ENCODE measurements at regions not wholly inside any gene's neighbourhood (a gene's known extent, or its start where the extent isn't known, plus 50 kb on each side); places are given as distances from the start of the nearest gene placed in this dataset.
"Not testable (repeated sequence)": the region's sequence is repeated elsewhere in the genome, so short reads cannot be mapped to it uniquely, and the experiment has no call there.

DNA sequence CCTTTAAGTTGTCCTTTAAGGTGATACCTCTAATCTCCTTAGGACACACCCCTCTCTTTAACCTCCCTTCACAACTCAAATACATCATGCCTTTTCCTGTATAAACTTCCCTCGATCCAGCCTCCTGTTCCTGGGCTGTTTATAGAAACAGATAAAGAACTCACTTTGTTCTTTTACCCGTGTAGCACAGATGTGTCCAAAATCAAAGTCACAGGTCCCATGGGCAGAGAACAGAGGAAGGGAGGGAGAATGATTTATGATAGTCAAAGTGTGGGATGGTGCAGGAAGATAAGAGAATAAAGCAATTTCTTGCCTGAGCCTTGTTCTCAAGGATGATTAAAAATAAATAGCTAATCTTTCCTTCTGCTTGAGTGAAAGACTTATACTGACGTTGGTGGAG lies 50.3 kb upstream of the CABCOCO1 start:
- DNase-seq (ENCODE audit: low spot score) = no peak

DNA sequence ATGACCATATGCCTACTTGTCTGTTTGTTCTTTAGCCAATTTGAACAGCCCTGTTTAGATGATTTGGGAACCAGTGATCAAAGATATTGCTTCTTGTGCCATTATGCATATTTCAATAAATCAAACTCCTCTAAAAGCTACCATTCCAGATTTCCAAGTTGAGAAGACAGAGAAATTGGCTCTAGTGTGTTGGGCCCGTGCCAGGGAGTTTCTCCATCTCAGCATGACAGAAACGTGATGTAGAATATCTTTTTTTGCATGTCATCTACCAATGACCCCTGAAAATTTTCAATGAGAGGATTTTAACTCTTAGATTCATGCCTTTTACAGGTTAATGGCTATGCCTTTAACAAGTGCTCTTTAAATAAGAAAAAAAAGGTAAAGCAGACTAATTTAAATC lies 50.7 kb upstream of the CABCOCO1 start:
- DNase-seq (ENCODE audit: low spot score) = no peak

DNA sequence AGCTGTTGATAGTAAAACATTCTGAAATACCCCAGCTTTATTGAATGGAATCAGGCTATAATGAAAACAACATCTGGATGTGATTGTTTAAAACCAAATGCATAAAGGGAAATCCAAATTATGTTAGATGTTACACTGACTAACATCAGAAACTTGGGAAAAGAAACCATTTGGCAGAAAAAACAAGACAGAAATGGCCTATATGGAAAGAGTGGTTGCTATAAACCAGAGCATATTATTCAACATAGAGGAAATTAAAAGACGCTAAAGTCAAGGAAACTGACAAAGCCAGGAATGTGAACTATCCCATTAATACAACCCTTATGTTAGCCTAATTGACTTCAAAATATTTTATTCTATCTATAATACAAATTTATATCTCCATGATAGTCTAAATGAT lies 53.0 kb upstream of the CABCOCO1 start:
- DNase-seq (ENCODE audit: low spot score) = no peak

DNA sequence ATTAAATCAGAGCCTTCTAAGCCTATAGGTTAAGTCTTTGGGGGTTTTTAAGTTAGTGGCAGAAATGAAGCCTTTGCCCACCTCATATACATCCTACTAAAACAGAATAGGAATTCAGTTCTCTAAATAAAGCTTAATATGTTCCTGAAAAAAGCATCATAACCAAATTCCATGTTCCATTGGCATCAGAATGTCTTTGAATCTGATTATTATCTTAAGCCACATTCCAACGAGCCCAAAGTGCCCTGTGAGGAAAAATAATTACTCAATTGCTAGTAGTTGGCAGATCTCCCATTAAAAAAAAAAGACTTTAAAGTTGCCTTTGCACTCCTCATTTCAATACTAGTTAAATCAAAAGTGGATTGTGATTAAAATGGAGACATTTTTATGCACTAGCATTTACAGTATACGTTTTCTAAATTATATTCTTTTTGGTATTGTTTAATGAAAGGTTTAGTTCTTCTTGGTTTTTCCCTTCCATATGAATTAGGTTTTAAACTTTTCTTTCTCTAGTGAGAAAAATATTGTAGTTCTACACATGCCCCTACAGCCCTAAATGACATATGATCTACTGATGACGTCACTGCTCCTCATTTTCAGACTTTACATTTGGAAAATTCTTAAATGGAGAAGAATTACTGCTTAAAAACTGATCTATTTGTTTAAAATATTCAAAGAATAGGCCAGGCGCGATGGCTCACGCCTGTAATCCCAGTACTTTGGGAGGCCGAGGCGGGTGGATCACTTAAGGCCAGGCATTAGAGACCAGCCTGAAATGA lies 54.3 kb upstream of the CABCOCO1 start:
- DNase-seq (ENCODE audit: low spot score) = no peak

DNA sequence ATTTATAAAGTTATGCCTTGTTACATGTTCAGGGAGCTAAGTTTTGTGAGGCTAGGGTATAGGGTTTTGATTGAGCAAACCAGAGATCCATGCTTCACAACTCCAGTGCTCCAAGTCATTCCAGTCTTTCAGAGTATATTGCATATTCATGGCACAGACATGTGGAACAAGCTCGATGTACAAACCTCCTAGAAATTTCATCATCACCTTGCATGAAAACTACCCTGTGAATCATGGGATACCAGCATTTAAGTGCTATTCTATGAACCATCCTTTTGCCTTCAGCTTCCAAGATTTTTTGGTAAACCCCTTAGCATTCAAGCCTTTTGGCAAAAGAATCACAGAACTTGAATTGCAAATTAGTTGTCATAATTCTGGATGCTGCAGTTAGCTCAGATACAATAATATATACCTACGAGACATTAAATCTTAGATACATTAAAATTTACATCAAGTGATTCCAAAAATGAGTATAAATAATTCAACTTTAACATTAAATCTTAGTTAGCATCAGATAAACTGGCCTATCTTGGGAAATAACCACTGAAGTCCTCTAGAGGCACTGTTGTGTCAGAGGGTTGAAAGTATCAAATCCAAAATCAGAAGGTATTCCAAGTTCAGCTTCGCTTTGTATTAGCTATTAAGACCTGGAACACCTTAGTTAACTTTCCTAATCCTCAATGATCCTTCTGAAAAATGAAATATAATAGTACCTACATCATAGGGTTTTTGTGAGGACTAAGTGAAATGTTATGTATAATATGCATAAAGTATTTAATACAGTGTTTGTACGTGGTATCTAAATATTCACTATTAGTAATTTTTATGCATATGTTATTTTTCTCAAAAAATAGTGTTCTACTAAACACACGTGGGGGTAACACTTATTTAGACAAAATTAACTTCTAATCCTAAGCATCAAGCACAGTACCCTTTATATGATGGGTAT lies 55.5 kb upstream of the CABCOCO1 start:
- DNase-seq (ENCODE audit: low spot score) = peak; percentile 16

DNA sequence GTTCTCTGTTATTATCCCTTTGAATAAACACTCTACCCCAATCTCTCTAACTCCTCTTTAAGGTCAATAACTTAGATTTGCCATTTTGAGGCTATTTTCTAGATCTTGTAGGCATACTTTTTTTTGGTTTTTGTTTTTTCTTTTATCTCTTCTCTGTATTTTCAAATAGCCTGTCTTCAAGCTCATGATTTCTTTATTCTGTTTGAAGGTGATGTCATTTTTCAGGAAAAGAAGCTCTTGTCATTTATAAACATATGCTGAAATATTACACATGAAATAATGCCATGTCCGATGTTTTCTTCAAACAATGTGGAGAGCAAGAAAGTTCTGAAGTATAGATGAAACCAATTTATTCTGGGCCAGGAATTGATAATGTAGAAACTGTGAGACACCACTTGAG lies 57.5 kb upstream of the CABCOCO1 start:
- DNase-seq (ENCODE audit: low spot score) = no peak

DNA sequence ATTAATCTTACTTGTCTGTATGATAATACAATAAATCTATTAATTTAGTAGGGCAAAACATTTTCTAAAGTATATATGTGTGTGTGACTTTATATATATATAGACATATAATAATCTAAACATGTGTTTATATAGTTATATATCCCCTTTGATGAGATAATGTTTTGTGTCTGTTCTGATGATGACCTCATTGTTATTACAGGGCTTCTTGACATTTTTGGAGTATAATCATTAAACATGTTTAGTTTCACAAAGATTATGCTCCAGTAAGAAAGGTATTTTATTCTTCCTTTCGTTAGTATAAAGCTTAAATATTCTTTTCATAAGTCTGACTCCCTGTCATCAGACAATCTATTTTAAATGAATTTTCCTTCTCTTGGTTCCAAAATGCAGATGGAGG lies 62.3 kb upstream of the CABCOCO1 start:
- DNase-seq (ENCODE audit: low spot score) = no peak

DNA sequence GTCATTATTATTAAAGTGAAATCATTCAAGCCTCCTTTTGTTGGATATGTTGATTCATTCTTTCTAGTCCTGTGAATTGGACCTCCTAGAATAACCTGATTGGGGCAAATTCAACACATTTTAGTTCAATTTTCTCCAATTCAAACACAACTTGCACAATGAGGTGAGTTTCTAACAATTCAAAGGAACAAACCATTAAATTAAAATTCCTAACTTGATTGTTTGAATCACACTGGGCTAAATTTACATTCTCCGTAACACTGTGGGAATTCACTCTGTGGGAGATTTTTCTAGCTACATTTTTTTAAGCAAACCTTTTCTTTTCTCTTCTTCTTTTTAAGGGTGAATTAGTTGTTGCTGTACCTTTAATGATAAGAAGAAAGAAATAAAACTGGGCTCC lies 68.3 kb upstream of the CABCOCO1 start:
- DNase-seq (ENCODE audit: low spot score) = no peak

DNA sequence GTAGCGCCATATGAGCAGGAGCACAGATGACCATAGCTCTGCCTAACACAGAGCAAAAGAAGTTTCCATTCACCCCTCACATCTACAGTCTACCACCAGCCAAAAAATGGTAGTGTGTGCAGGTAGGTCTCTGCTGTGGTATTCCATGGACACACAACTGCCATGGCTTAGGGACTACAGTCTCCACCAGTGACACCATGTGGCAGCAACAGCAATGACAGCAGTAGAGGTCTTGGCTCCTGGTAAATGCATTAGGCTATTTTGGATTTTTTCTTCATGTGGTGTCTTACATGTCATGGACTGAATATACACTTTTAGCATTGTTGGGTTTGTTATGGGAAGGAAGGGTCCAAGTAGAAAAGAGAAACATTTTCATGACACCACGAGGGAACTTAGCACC lies 70.1 kb upstream of the CABCOCO1 start:
- DNase-seq (ENCODE audit: low spot score) = peak; percentile 15

DNA sequence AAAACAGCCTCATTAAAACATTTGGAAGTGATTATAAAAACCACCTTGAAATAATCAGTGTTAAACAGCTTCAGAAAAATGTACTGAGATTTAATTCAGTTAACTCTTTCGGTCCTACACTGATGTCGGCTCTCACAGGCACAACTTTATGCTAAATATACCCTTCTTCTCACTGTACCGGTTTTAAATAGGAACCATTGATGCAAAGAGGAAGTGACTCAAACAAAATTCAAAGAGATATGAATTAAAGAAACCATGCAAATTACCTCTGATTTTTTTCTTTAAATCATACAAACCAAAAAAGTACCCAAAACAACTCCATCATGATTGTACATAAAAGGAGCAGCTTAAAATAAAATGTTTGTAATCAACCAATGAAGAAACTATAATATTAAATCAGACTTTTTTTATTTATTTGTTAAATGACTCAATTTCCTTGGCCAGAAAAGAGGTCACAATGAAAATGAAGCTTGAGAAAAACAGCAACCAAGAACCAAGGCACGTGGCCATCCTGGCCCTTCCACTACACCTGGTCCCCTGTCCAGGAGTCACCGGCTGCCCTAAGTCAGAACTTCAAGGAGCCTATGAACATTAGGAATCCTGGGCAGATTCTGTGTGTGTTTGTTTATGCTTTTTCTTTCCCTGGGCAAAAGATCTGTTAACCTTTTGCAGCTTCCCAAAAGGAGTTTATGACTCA lies 73.0 kb upstream of the CABCOCO1 start:
- DNase-seq (ENCODE audit: low spot score) = no peak

DNA sequence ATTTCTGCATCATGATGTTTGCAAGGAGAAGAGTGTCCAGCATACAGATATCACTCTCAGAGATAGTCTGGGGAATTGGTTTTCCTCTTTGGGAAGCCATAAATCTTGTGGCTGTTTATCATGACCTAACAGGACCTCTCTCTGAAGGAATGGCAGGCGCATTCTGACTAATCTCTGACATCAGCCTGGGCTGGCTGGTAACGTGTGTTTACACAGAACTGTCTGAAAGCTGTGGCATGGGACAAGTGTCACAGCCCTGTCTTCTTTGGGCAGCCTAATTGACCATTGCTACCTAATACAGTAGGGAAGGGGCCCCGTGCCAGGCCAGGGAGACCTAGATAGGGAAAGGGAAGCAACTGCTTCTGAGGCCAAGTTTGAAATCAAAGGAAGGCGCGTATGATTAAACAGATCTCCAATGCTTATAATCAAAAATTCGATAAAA lies 73.9 kb upstream of the CABCOCO1 start:
- DNase-seq (ENCODE audit: low spot score) = no peak

DNA sequence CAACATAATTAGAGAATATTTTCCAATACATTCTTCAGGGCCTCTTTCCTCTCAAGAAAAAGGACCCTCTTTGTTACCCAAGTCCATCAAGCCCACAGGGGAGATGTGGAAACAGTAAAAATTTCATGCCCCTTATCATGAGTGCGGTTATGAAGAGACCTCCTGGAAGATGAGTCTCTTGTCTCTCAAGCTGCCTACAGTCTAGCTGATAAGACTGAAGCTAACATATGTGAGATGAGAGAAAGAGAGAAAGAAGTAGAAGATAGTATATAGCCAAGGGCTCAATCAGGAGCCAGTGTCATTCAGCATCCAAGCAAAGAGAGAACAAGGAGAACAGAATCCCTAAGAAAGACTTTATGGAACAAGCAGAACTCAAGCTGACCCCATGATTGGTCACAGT lies 75.9 kb upstream of the CABCOCO1 start:
- no peak for DNase-seq (ENCODE audit: low spot score)

DNA sequence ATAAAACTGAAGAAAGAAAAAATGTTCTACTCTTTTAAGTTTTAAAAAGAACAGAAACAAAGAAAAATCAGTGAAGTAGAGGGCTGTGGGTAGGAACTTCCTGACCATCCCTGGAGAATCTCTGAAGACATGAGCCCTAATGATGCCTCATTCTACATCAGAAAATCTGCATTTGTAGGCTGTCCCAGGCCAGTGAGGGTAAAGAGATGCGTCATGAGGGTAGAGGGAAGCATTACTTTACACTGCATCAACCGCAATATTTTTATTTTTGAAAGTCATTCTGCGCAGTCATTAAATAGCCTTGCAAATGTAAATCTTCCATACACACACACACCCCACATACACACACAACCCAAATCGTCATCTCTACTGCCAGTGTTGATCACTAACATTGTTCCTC lies 82.1 kb upstream of the CABCOCO1 start:
- DNase-seq (ENCODE audit: low spot score) = no peak

DNA sequence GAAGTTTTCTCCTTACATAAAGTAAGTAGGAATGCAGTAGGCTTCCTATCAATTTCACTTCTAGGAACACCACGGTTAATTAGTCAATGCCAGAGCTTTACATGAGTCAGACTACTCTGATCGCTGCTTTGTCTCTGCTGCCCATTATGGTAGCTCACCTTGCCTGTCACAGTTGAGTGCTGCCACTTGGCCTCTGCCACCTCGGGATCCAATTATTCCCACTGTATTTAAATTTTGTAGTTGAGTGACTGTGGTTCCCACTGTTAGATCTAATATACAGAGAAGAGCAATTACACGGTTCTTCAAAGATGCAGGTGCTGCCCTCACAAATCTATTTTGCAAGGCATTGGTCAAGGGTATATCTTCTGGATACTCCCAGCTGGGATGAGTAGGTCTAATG lies 92.5 kb upstream of the CABCOCO1 start:
- DNase-seq (ENCODE audit: low spot score) = not testable (repeated sequence)

DNA sequence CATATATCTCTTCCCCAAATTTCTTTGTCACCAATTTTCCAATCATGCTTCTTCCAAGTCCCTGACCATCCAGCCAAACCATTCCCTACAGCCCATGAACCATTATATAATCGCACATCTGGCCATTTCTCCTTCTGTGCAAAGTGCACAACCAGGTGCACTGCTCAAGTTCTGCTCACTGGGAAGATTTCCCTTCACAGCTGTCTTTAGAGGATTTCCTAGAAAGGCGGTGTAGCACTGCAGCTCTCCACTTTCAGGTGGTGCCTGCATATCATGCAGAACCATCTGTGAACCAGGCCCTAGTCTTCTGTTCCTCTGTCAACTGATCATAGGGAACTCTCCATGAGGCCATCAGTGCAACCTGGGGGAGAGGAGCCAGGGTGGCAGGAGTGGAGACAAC lies 95.0 kb upstream of the CABCOCO1 start:
- DNase-seq (ENCODE audit: low spot score) = no peak

DNA sequence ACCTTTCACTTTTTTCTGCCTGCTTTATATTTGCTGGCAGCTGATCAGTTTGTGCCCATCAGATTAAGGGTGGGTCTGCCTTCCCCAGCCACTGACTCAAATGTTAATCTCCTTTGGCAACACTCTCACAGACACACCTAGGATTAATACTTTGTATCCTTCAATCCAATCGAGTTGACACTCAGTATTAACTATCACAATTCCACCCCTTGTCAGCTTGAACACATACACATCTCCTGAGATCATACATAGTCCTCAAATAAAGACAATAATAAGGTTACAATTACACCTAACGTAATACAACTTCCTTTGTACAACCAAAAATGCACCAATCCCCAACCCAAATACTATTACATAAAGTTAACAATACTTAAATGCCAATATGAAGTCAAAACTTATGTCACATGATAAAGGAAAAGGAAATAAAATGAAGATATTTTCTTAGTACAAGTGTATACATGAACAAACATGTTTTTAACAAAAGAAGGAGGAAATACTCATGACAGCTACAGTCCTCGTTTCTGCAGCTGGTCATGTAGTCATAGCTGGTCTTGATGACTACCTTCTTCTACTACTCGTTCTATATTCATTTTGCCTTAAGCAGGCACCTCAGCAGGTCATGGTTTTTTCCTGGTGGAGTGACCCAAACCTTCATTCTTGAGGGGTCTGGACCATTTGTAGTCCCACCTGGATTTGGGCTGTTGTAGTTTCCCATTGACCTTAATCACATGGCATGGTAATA lies 96.7 kb upstream of the CABCOCO1 start:
- no peak for DNase-seq (ENCODE audit: low spot score)

DNA sequence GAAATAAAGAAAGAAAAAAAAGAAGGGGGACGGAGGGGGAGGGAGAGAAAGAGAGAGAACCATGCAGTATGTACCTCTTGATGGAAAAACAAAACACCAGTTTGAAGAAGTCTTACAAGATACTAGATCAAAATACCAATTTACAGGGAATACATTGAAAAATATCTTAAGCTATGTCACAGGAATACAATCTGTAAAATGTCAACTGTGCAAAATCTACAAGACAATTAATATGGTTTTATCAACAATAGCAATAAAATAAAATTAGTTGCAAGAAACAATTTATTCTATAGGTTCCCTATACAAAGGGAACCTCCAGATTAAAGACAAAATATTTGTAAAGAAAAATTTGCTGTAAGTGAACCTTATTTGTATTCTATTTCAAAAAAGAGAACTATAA lies 98.3 kb upstream of the CABCOCO1 start:
- no peak for DNase-seq (ENCODE audit: low spot score)

DNA sequence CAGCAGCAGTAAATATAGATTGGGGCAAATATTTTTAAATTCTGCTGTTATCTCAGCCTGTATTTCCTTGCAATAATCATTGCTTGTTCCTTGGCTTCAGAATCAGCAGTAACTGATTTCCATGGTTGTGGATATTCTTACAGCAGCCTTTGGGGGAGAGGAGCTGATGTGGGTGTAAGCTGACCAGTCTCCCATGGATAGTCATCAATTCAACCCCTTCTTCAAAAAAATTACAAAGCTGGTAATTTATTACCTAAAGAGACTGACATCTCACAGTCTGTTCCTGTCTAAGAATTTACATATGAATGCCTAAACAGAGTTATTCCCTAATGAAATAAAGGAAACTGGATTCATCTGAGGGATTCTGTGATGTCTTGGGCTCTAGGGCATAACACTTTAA lies 103.1 kb upstream of the CABCOCO1 start:
- no peak for DNase-seq (ENCODE audit: low spot score)

DNA sequence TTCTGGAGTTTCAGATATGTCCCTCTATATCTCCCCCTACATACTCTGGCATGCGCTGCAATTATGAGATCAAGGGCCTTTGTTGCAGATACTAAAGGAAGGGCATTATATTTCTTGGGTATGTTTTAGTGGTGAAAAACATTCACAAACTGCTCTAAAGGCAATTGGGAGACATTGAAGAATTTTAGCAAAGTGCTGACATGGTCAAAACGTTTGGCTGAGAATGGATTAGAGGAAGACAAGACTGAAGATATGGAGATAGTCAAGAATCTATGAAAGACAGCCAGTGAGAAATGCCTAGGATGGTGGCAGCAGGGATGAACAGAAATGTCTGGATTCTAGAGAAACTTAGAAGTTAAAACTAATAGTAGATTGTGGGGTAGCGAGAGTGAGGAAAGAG lies 104.5 kb upstream of the CABCOCO1 start:
- no peak for DNase-seq (ENCODE audit: low spot score)

DNA sequence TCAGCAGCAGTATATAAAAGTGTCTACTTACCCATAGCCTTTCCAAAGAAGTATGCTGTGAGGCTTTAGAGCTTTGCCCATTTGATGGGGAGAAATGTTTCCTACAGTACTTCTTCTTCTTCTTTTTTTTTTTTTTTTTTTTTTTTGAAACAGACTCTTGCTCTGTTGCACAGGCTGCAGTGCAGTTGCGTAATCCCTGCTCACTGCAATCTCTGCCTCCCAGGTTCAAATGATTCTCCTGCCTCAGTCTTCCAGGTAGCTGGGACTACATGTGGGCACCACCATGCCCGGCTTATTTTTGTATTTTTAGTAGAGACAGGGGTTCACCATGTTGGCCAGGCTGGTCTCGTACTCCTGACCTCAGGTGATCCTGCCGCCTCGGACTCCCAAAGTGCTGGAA lies 101.7 kb upstream of the TMEM26 start:
- no peak for DNase-seq (ENCODE audit: low spot score)

DNA sequence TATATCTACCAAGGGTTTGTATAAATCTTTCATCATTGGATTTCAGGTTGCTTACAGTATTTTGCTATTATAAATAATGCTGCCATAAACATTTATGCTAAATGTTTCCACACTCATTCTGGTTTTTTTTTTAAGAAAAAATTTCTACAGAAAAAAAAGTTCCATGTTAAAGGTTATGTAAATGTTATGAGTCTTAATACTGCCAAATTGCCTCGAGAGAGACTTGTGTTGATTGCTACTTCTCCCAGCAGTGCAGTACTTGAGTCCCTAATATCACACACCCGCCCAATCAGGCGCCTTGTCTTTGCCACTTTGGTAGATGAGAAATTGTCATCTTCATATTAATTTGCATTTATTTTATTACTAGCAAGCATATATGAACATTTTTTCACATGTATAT lies 96.7 kb upstream of the TMEM26 start:
- no peak for DNase-seq (ENCODE audit: low spot score)

DNA sequence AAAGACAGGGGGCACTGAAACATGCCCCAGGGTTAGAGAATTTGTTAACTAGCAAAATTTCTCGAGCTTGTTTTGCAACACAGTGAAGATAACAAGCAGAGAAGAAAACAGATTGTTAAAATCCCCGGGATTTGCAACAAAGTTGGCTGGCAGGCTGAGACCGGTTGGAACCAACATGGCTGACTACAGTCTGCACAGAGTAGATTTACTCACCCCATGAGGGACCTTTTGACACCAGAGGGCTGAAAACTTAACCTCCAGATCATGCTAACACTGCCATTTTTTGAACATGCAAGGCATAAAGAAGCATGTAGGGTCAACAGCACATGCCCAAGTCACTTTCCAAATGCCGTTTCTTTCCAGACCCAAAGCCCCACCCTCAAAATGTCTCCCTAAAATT lies 95.2 kb upstream of the TMEM26 start:
- DNase-seq (ENCODE audit: low spot score) = no peak

All from globus pallidus (tissue), 1 donor.